Kidney glomerular epithelial cell (primary cell): ENCODE measurements at regions not wholly inside any gene's neighbourhood (a gene's known extent, or its start where the extent isn't known, plus 50 kb on each side); places are given as distances from the start of the nearest gene placed in this dataset.

ENCODE experiments used
- DNase-seq: peaks from one replicate; lab custom pipeline; 2025; lab: John Stamatoyannopoulos, UW

- DNase-seq, result no peak
These were observed 69.4 kb upstream of the STXBP5L start for GRCh38 chr3:120838441-120839091.

- DNase-seq, result no peak
These were observed 68.9 kb upstream of the STXBP5L start for GRCh38 chr3:120839120-120839519.

- no peak for DNase-seq
These were observed 66.7 kb upstream of the STXBP5L start for GRCh38 chr3:120841264-120841663.

- DNase-seq, result no peak
These were observed 61.9 kb upstream of the STXBP5L start for GRCh38 chr3:120846073-120846472.

- DNase-seq, result no peak
These were observed 59.5 kb upstream of the STXBP5L start for GRCh38 chr3:120848503-120848902.

- no peak for DNase-seq
These were observed 57.4 kb upstream of the STXBP5L start for GRCh38 chr3:120850381-120851295.

GRCh38 chr3:120852412-120852811, 55.6 kb upstream of the STXBP5L start:
- no peak for DNase-seq

- DNase-seq, result no peak
These were observed 54.6 kb upstream of the STXBP5L start for GRCh38 chr3:120853416-120853815.

GRCh38 chr3:120854908-120855526, 53.0 kb upstream of the STXBP5L start:
- DNase-seq, result no peak

- DNase-seq, result peak; percentile 65
These were observed 52.2 kb upstream of the STXBP5L start for GRCh38 chr3:120855665-120856437.
